ENCODE measurements at regions not wholly inside any gene's neighbourhood (a gene's known extent, or its start where the extent isn't known, plus 50 kb on each side); places are given as distances from the start of the nearest gene placed in this dataset.

DNA sequence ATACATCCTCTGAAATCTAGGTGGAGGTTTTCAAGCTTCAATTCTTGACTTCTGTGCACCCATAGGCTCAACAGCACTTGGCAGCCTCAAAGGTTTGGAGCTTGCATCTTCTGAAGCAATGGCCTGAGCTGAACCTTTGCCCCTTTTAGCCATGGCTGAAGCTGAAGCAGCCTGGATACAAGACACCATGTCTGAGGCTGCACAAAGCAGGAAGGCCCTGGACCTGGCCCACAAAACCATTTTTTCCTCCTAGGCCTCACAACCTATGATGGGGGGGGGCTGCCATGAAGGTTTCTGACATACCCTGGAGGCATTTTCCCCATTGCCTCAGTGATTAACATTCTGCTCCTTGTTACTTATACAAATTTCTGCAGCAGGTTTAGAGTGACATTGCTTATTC is 173.3 kb upstream of the PRMT6 start (continued):
- TF ChIP-seq, protein P1, sequence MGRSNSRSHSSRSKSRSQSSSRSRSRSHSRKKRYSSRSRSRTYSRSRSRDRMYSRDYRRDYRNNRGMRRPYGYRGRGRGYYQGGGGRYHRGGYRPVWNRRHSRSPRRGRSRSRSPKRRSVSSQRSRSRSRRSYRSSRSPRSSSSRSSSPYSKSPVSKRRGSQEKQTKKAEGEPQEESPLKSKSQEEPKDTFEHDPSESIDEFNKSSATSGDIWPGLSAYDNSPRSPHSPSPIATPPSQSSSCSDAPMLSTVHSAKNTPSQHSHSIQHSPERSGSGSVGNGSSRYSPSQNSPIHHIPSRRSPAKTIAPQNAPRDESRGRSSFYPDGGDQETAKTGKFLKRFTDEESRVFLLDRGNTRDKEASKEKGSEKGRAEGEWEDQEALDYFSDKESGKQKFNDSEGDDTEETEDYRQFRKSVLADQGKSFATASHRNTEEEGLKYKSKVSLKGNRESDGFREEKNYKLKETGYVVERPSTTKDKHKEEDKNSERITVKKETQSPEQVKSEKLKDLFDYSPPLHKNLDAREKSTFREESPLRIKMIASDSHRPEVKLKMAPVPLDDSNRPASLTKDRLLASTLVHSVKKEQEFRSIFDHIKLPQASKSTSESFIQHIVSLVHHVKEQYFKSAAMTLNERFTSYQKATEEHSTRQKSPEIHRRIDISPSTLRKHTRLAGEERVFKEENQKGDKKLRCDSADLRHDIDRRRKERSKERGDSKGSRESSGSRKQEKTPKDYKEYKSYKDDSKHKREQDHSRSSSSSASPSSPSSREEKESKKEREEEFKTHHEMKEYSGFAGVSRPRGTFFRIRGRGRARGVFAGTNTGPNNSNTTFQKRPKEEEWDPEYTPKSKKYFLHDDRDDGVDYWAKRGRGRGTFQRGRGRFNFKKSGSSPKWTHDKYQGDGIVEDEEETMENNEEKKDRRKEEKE (IDR thresholded peaks at IDR 0.05), result no peak

GRCh38 chr1:106889059-106889458 is 167.4 kb upstream of the PRMT6 start:
- RAD21 ChIA-PET (ENCODE audit: unreplicated experiment), result no interaction called here
- in situ Hi-C loops (cut with MboI) (no loop called here), intact Hi-C loops (cut with micrococcal nuclease; ENCODE audit: unreplicated experiment) (no loop called here)
- H3K4me2 ChIP-seq (ENCODE audit: control insufficient read depth, insufficient read depth), result no peak overlapping the region
- no peaks in the 10 kb centered on the region for H3K79me2 ChIP-seq (ENCODE audit: control insufficient read depth, insufficient read depth, low read length)
- no peak overlapping the region for H2AFZ ChIP-seq (ENCODE audit: control insufficient read depth, low read depth, low read length)
- no peak for TF ChIP-seq STAT1 (conservative IDR thresholded peaks at IDR 0.05)
- no peak for TF ChIP-seq ASH2L (IDR thresholded peaks at IDR 0.05; ENCODE audit: borderline replicate concordance, low read depth)
- TF ChIP-seq WRNIP1 (IDR thresholded peaks at IDR 0.05; ENCODE audit: borderline replicate concordance, low read depth, low read length), result no peak
- no peak for TF ChIP-seq IRF5 (IDR thresholded peaks at IDR 0.05; ENCODE audit: borderline replicate concordance)
- TF ChIP-seq BACH1 (IDR thresholded peaks at IDR 0.05; ENCODE audit: borderline replicate concordance), result no peak
- no peak for TF ChIP-seq ZNF207 (IDR thresholded peaks at IDR 0.05; ENCODE audit: borderline replicate concordance)
- TF ChIP-seq TARDBP (IDR thresholded peaks at IDR 0.05; ENCODE audit: borderline replicate concordance), result no peak
- TF ChIP-seq, protein P2, sequence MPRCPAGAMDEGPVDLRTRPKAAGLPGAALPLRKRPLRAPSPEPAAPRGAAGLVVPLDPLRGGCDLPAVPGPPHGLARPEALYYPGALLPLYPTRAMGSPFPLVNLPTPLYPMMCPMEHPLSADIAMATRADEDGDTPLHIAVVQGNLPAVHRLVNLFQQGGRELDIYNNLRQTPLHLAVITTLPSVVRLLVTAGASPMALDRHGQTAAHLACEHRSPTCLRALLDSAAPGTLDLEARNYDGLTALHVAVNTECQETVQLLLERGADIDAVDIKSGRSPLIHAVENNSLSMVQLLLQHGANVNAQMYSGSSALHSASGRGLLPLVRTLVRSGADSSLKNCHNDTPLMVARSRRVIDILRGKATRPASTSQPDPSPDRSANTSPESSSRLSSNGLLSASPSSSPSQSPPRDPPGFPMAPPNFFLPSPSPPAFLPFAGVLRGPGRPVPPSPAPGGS (IDR thresholded peaks at IDR 0.05; ENCODE audit: borderline replicate concordance, insufficient read depth, low read depth, low read length, poor library complexity, severe bottlenecking), result no peak
- TF ChIP-seq, protein P3, sequence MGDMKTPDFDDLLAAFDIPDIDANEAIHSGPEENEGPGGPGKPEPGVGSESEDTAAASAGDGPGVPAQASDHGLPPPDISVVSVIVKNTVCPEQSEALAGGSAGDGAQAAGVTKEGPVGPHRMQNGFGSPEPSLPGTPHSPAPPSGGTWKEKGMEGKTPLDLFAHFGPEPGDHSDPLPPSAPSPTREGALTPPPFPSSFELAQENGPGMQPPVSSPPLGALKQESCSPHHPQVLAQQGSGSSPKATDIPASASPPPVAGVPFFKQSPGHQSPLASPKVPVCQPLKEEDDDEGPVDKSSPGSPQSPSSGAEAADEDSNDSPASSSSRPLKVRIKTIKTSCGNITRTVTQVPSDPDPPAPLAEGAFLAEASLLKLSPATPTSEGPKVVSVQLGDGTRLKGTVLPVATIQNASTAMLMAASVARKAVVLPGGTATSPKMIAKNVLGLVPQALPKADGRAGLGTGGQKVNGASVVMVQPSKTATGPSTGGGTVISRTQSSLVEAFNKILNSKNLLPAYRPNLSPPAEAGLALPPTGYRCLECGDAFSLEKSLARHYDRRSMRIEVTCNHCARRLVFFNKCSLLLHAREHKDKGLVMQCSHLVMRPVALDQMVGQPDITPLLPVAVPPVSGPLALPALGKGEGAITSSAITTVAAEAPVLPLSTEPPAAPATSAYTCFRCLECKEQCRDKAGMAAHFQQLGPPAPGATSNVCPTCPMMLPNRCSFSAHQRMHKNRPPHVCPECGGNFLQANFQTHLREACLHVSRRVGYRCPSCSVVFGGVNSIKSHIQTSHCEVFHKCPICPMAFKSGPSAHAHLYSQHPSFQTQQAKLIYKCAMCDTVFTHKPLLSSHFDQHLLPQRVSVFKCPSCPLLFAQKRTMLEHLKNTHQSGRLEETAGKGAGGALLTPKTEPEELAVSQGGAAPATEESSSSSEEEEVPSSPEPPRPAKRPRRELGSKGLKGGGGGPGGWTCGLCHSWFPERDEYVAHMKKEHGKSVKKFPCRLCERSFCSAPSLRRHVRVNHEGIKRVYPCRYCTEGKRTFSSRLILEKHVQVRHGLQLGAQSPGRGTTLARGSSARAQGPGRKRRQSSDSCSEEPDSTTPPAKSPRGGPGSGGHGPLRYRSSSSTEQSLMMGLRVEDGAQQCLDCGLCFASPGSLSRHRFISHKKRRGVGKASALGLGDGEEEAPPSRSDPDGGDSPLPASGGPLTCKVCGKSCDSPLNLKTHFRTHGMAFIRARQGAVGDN (IDR thresholded peaks at IDR 0.05), result no peak
- no peak for TF ChIP-seq RUNX3 (IDR thresholded peaks at IDR 0.05; ENCODE audit: low read length)
- no peak overlapping the region for H3K27ac ChIP-seq (ENCODE audit: control insufficient read depth, insufficient read depth)
- DNase-seq (ENCODE audit: low read depth, low spot score) (no peak), ATAC-seq (no peak), FAIRE-seq (no peak)
- BruUV-seq (replicated peaks), result no TSS peak
- CTCF ChIA-PET, result no interaction called here
- no peak overlapping the region for H3K4me3 ChIP-seq
- no peaks in the 10 kb centered on the region for H3K4me1 ChIP-seq (ENCODE audit: control insufficient read depth, insufficient read depth, low read length)
- no peak overlapping the region for H3K9ac ChIP-seq (ENCODE audit: control insufficient read depth, insufficient read depth, low read length)
- 0% methylated on average over 1 of the region's 1 CpG for WGBS (ENCODE audit: insufficient coverage, insufficient replicate concordance, low lambda C conversion rate, missing lambda C conversion rate)
- H3K27me3 ChIP-seq (replicated peaks in 1 of 2; ENCODE audit: control insufficient read depth in 2 of 2, insufficient read depth in 2 of 2, low read length in 1 of 2), result no peaks in the 10 kb centered on the region
- no peaks in the 10 kb centered on the region for H3K36me3 ChIP-seq (ENCODE audit: control insufficient read depth in 2 of 2, insufficient read depth in 2 of 2, low read length in 1 of 2)
- SMC1A ChIA-PET (ENCODE audit: uncharacterized antibody, unreplicated experiment), result no interaction called here
- POLR2A ChIA-PET, result no interaction called here
- no peaks in the 10 kb centered on the region for H4K20me1 ChIP-seq (ENCODE audit: control insufficient read depth, insufficient read depth)
- H3K9me3 ChIP-seq (replicated peaks; ENCODE audit: control insufficient read depth, insufficient read depth, low read length), result no peaks in the 10 kb centered on the region

Data from GM12878 (cell line).